ENCODE measurements at regions not wholly inside any gene's neighbourhood (a gene's known extent, or its start where the extent isn't known, plus 50 kb on each side); places are given as distances from the start of the nearest gene placed in this dataset.
A peak's percentile ranks its signal among the peaks of the same experiment; 100 is the strongest.
"Not testable (repeated sequence)": the region's sequence is repeated elsewhere in the genome, so short reads cannot be mapped to it uniquely, and the experiment has no call there.

DNA sequence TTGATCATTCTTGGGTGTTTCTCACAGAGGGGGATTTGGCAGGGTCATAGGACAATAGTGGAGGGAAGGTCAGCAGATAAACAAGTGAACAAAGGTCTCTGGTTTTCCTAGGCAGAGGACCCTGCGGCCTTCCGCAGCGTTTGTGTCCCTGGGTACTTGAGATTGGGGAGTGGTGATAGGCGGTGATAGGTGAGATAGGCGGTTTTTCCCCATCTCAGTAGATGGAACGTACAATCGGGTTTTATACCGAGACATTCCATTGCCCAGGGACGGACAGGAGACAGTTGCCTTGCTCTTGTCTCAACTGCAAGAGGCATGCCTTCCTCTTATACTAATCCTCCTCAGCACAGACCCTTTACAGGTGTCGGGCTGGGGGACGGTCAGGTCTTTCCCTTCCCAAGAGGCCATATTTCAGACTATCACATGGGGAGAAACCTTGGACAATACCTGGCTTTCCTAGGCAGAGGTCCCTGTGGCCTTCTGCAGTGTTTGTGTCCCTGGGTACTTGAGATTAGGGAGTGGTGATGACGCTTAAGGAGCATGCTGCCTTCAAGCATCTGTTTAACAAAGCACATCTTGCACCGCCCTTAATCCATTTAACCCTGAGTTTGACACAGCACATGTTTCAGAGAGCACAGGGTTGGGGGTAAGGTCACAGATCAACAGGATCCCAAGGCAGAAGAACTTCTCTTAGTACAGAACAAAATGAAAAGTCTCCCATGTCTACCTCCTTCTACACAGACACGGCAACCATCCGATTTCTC is 86.2 kb downstream of the OR2B2 start:
- DNase-seq = not testable (repeated sequence)

DNA sequence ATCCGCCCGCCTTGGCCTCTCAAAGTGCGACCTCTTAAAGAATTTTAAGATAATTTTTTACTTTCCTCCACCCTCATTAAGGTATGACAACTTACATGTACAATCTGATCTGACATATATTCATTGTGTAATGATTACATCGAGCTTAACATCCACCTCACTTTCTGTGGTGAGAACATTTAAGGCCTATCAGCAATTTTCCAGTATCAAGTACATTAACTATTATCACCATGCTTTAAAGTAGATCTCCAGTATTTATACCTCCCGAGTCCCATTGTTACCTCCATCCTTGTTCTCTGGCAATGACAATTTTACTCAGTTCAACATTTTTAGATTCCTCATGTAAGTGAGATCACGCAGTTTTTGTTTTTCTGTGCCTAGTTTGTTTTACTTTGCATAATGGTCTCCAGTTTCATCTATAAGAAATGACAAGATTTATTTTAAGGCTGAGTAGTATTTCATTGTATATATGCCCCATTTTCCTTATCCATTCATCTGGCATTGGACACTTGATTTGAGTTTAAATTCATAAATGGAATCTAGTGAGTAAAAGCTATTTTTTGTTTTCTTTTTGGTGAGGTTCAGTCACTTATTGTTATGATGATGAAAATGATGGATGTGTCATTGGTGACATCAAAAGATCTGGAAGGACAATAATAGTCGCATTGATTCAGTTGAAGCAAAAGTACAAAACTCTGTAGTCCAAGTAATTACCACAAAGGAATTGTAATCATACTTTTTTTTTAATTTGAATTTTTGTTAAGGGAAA is 87.0 kb downstream of the OR2B2 start:
- DNase-seq = no peak

DNA sequence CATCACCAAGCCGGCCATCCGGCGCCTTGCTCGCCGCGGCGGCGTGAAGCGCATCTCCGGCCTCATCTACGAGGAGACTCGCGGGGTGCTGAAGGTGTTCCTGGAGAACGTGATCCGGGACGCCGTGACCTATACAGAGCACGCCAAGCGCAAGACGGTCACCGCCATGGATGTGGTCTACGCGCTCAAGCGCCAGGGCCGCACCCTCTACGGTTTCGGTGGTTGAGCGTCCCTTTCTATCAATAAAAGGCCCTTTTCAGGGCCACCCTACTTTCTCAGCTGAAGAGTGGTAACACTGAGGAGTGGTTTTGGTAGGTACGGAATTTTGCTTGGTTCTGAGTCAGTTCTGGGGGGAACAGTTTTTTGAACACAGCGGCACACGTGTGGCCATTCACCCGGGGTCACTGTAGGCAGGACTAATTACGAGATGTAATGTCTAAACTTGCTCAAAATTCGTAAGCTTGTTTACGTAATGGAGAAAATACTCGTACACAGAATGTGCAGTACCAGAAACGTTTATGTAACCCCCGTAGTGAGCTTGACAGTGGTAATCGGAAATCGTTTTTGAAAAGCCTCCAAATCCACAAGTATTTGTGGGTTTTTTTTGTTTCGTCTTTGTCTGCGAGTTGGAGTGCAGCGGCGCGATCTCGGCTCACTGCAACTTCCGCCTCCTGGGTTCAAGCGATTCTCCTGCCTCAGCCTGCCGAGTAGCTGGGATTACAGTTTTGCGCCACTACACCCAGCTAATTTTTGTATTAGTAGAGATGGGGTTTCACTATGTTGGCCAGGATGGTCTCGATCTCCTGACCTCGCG is 87.8 kb downstream of the OR2B2 start:
- DNase-seq = not testable (repeated sequence)

DNA sequence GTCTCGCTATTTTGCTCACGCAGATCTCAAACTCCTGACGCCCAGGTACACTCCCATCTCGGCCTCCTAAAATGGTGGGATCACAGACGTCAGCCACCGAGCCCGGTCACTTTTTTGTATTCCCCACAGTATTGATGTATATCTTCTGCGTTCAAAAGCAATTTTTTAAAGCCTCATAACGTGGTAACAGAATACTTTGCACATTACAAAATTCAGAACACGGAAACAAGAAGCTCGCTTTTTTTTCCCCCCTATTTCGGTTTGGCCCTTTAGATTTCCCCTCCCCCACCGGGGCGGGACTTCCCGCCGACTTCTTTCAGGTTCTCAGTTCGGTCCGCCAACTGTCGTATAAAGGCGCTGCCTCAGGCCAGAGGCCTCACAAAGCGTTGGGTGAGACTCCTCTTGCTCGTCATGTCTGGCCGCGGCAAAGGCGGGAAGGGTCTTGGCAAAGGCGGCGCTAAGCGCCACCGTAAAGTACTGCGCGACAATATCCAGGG is 88.4 kb downstream of the OR2B2 start:
- not testable (repeated sequence) for DNase-seq

DNA sequence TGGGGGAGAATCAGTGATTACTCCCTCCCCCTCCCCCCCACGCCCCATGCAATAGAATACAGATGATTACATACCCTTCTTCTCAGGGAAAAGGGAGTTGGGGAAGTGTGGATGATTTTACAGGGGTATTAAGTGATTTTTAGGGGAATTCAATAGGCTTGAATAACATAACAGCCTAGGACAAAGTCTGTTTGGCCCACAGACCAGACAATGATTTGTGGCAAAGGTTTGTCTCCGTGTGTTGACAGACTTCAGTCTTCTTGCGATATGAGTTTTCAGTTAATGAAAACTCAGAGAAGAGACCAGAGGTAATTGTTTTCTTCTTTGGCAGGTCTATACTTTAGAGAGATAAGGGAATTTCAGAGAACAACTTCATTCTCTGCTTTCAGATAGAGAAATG is 95.3 kb downstream of the OR2B2 start:
- no peak for DNase-seq

DNA sequence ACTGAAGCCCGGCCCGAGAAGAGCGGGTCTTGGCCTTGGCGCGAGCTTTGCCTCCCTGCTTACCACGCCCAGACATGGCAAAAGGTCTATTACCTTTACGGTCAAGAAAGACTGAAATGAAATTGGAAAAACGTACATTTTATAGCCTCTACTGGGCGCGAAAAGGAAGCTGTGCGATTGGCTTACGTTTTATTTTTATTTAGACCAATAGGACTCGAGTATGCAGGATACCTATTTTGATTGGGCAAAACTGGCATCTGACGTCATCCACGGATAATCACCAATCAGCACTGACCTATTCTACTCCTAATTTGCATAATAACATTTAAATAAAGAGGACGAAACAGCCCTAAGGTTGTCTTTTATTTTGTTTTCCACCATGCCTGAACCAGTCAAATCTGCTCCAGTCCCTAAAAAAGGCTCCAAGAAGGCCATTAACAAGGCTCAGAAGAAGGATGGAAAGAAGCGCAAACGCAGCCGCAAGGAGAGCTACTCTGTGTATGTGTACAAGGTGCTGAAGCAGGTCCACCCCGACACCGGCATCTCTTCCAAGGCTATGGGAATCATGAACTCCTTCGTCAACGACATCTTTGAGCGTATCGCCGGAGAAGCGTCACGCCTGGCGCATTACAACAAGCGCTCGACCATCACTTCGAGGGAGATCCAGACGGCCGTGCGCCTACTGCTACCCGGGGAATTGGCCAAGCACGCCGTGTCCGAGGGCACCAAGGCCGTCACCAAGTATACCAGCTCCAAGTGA is 97.4 kb downstream of the OR2B2 start:
- peak; percentile 63 for DNase-seq

DNA sequence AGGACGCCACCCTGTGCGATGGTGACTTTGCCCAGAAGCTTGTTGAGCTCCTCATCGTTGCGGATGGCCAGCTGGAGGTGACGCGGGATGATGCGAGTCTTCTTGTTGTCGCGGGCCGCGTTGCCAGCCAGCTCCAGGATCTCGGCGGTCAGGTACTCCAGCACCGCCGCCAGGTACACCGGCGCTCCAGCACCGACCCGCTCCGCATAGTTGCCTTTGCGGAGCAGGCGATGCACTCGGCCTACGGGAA is 97.9 kb downstream of the OR2B2 start:
- DNase-seq = not testable (repeated sequence)

DNA sequence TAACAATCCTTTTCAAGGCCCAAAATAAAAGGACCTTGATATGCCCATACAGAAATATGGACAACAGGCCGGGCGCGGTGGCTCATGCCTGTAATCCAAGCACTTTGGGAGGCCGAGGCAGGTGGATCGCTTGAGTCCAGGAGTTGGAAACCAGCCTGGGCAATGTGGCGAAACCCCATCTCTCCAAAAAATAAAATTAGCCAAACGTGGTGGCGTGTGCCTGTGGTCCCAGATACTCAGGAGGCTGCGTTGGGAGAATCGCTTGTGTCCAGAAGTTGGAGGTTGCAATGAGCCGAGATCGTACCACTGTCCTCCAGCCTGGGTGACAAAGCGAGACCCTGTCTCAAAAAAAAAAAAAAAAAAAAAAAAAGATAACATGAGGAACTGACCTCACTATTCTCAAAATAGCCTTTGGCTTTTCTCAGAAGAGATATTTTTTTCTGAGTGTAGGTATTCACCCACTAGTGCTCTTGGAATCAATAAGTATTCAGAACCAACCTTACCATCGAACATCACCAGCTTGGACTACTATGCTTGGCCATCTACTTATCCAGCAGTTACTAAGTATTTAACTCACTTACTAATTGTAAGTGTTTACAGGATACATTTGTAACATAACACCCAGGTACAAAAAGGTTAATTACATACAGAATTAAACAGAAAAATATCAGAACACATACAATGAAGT is 99.2 kb downstream of the OR2B2 start:
- DNase-seq = no peak

DNA sequence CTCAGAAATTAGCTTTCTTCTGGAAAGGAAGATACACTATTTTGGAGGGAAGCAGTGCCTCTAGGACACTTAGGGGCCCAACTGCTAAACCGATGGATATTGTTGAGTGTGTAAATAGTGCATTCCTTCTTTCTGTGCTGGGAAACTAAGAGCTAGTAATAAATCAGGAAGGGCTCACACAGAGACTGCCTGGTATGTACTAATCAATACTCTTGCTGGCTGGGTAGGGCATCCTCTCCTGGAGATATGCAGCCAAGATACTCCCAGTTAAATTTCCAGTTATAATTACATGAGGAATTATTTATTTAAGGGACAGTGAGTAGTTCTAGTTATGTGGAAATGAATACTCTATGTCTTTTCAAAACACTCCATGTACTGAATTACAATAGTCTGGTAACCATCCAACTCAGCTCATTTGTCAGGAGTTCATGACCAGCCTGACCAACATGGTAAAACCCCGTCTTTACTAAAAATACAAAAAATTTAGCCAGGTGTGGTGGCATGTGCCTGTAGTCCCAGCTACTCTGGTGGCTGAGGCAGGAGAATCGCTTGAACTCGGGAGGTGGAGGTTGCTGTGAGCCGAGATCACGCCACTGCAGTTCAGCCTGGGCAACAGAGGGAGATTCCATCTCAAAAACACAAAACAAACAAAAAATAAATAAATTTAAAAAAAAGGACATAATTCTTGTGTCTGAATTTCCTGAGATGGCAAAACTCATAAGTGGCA is 100.0 kb downstream of the OR2B2 start:
- no peak for DNase-seq

DNA sequence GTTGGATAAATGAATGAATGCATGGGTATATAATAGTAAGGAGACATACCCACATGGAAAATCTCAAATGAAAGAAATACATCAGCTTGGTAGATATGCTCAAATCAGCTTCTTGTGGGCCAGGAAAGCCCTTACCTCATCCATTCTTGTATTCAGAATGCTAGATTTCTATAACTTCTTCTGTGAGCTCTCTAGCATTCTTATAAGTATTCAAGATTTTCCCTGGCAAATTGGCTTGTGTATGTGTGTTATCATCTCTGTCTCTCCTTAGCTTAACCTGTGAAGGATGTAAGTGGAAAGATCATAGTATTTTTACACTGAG is 100.8 kb downstream of the OR2B2 start:
- no peak for DNase-seq

DNA sequence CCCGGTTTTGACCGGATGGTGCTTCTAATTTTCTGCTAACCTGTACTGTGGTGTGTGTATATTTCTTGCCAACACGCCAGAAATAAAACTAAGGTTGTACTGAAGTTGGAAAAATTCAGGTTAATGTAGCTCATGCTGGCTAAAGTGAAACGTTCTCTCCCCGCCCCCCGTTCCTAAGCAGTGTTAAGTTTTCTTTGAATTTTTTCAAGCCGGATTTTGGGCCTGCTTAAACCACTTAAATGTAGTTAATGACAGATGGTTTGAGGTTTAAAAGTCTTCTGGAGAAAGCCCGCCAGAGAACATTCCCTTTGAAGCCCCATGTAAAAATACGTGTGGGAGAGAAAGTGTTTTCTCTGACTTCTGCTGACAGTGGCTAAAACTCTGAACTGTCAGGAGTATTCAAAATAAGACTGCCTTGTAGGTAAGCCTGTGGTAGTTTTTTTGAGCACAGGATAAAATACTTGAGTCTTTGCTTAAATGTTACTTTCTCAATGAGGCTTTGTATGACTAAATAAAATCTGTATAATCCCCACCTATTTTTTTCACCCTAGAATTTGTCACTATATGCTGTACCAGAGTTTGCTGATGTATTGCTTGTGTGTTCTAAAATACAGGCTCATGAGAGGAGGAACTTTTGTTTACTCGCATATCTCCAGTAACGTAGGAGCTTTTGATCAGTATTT is 101.3 kb downstream of the OR2B2 start:
- DNase-seq = no peak

DNA sequence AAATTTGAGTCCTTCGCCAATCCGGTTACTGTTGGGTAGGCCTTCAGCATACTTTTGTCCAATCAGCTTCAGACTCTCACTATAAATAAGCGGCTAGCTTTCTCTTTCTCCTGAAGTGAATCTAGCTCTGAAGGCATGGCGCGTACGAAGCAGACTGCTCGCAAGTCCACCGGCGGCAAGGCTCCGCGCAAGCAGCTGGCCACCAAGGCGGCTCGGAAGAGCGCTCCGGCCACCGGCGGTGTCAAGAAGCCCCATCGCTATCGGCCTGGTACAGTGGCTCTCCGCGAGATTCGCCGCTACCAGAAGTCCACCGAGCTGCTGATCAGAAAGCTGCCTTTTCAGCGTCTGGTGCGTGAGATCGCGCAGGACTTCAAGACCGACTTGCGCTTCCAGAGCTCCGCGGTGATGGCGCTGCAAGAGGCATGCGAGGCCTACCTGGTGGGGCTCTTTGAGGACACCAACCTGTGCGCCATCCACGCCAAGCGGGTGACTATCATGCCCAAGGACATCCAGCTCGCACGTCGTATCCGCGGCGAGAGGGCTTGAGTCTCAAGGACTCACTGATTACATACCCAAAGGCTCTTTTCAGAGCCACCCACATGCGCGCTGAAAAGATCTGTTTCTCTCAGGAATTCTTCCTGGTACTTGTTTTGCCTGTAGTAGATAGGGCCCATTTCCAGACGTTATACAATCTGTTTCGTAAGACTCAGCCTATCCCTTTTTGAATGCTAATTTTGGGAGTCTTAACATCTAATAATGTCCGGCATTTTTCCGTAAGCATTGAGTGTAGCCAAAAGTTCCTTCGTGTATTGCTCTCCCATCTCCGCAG is 102.0 kb downstream of the OR2B2 start:
- peak; percentile 88 for DNase-seq

DNA sequence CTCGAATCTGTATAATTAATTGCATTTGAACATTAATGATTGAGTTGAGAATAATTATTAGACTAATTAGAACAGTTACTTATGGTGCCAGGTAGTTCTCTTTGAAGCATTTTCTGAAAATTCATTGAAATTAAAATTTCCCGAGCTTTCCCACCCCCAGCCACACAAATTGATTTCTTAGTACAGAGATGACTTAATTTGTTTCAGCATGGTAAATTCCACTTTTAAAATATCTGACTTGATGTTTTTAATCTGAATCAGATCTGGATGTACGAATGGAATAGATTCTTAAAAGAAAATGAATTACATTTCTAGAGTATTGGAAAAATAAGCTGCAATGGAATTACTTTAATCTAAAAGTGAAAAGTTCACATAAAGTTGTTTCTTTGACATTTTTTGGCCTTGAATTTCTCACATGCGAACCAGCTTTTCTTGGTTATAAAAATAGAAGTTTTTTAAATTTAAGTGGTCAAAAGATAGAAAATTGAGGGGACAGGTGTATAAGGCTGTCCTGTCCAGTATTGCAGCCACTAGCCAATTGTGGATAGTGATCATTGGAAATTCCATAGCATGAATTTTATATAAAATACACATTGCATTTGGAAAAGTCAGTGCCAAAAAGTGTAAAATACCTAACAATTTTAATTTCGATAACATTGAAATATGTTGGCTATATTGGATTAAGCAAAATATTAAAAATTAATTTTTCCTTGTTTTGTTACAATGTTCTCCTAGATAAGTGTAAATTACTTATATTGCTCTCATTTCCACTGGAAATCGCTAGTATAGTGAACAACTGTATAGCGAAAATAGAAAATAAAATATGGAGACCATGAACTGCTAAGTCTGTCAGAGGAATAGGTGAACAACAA is 102.9 kb downstream of the OR2B2 start:
- no peak for DNase-seq

DNA sequence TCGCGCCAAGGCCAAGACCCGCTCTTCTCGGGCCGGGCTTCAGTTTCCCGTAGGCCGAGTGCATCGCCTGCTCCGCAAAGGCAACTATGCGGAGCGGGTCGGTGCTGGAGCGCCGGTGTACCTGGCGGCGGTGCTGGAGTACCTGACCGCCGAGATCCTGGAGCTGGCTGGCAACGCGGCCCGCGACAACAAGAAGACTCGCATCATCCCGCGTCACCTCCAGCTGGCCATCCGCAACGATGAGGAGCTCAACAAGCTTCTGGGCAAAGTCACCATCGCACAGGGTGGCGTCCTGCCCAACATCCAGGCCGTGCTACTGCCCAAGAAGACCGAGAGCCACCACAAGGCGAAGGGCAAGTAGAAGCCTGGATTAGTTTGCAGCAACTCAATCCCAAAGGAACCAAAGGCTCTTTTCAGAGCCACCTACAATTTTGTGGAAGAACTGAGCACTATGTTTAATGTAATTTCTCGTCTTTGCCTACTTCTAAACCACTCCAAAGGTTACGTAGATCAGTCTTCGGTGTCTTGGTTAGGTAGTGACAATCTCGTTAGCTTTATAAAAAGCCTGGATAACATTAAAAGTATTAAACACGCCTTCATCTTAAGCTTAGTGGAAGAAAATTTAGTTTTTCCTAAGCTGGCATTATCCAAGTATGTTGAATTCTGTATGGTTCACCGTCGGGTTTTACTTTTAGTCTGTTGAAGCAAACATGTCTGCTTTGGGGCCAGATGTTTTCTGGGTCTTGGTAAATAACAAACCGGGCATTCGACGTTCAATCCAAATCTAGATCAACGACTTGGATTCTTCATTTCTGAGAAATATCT is 103.7 kb downstream of the OR2B2 start:
- not testable (repeated sequence) for DNase-seq

DNA sequence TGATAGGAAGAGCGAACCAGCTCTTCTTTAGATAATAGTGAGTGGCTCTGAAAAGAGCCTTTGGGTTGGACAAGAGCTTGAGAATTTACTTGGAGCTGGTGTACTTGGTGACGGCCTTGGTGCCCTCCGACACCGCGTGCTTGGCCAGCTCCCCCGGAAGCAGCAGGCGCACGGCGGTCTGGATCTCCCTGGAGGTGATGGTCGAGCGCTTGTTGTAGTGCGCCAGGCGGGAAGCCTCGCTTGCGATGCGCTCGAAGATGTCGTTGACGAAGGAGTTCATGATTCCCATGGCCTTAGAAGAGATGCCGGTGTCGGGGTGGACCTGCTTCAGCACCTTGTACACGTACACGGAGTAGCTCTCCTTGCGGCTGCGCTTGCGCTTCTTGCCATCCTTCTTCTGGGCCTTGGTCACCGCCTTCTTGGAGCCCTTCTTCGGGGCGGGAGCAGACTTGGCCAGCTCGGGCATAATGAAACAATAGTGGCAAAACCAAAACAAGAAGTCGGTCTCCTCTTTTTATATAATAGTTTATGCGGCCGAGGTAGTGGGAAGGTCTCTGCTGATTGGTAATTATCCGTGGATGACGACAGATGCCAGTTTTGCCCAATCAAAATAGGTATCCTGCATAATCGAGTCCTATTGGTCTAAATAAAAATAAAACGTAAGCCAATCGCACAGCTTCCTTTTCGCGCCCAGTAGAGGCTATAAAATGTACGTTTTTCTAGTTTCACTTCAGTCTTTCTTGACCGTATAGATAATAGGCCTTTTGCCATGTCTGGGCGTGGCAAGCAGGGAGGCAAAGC is 104.6 kb downstream of the OR2B2 start:
- peak; percentile 75 for DNase-seq

DNA sequence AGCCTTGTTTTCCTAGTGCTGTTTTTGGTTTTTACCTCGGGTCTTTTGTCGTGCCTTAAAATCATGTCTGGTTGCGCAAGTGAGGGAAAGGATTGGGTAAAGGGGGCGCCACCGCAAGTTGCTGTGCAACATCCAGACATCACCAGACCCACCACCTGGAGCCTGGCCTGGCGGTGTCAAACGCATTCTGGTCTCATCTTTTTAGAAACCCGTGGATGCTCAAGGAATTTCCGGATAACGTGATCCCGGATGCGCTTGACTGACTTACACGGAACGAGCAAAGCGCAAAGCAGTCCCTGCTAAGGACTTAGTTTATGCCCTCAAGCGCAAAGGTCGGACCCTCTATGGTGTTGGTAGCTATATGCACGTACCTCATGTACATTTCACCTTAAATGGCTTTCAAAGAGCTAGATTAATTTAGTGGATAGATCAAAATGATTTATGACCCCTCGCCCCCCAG is 105.2 kb downstream of the OR2B2 start:
- DNase-seq = no peak

DNA sequence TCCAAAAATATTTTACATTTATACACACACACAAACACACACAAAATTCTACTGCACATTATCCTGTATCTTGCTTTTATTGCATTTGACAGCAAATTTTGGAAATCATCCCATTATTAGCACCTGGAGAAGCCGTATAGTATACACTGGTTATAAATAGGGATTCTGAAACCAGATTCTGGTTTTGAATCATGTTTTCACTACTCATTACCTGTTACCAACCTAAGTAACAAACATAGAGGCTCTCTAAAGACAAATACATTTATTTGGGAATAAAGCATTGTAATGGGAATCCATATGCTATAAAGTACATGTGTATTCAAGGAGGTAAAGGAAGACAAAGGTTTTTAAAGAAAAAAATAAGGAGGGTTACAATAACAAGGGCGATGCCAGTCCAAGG is 106.8 kb downstream of the OR2B2 start:
- DNase-seq = no peak

Measured in amniotic stem cell (primary cell).